Ascending aorta (tissue), 2 donors: ENCODE measurements at regions not wholly inside any gene's neighbourhood (a gene's known extent, or its start where the extent isn't known, plus 50 kb on each side); places are given as distances from the start of the nearest gene placed in this dataset.

ENCODE experiments used
- DNase-seq, 2 donors: peaks; one replicate each; pipeline ENCODE4 v3.0.0-alpha.2; 2019; ENCODE audit warnings: low spot score in 2 of 2
- H3K27ac ChIP-seq, 2 donors: fragments of 200-600 bp; sonication (generic); one replicate each; pipeline ENCODE4 v1.5.1; 2016 to 2017; ENCODE audit warnings: mild to moderate bottlenecking in 1 of 2
- H3K27me3 ChIP-seq: fragments of 200-600 bp; sonication (generic); one replicate; pipeline ENCODE4 v1.5.1; 2017
- H3K36me3 ChIP-seq, 2 donors: fragments of 200-600 bp; sonication (generic); one replicate each; pipeline ENCODE4 v1.5.1; 2016
- H3K4me1 ChIP-seq, 2 donors: fragments of 200-600 bp; sonication (generic); one replicate each; pipeline ENCODE4 v1.5.1; 2016 to 2017; ENCODE audit warnings: mild to moderate bottlenecking in 1 of 2
- H3K4me3 ChIP-seq, 2 donors: fragments of 200-600 bp; sonication (generic); one replicate each; pipeline ENCODE4 v1.5.1; 2016 to 2017; ENCODE audit warnings: mild to moderate bottlenecking in 1 of 2
- H3K9me3 ChIP-seq, 2 donors: fragments of 200-600 bp; sonication (generic); one replicate each; pipeline ENCODE4 v1.5.1; 2016
- CTCF ChIP-seq, 3 experiments: fragments of 200-600 bp in 2 of 3; fragments of 450-650 bp in 1 of 3; sonication (generic) in 2 of 3; IDR thresholded peaks; one replicate each; pipeline ENCODE4 v1.5.1; 2016 to 2019; ENCODE audit warnings: antibody characterized with exemption in 3 of 3, mild to moderate bottlenecking in 1 of 3, moderate library complexity in 1 of 3
- intact Hi-C: fragments of 100-400 bp; cut with DNase I; formaldehyde crosslinking; loops from one replicate; pipeline ENCODE4 v1.15.1; 2023

- H3K9me3 ChIP-seq = no peaks in the 10 kb centered on the region
- intact Hi-C loops = no loop called here
- H3K4me1 ChIP-seq = no peaks in the 10 kb centered on the region
- H3K27me3 ChIP-seq = no peaks in the 10 kb centered on the region
- no peak for DNase-seq
- no peak for TF ChIP-seq CTCF (IDR thresholded peaks at IDR 0.05)
- H3K36me3 ChIP-seq = no peaks in the 10 kb centered on the region
- no peak overlapping the region for H3K4me3 ChIP-seq
- no peak overlapping the region for H3K27ac ChIP-seq
Measured at GRCh38 chr14:84112589-84112988, 1417.4 kb upstream of the FLRT2 start.

DNA sequence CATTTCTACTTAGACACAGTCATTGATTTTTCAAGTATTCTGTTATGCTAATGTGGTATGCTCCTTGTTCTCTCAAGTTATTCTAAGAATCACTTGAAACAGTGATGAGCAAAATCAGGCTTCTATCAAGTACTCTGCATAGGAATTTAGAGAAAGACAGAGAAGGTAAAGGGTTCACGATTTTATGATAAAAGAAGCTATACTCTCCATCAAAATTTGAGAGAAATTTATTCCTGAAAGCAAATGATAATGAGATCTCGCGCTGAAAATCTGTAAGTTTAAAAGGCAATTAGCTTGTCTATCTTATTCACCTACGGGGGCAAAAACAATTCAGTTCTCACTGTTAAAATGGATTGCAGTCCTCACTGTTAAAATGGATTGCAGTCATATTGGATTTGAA lies 1404.3 kb upstream of the FLRT2 start:
- no peaks in the 10 kb centered on the region for H3K27me3 ChIP-seq
- no peak for DNase-seq
- H3K4me3 ChIP-seq = no peak overlapping the region
- no peak overlapping the region for H3K27ac ChIP-seq
- intact Hi-C loops = no loop called here
- no peak for TF ChIP-seq CTCF (IDR thresholded peaks at IDR 0.05)
- no peaks in the 10 kb centered on the region for H3K9me3 ChIP-seq
- no peaks in the 10 kb centered on the region for H3K36me3 ChIP-seq
- no peaks in the 10 kb centered on the region for H3K4me1 ChIP-seq

GRCh38 chr14:84127495-84127894 lies 1402.4 kb upstream of the FLRT2 start:
- no peak overlapping the region for H3K27ac ChIP-seq
- no peak overlapping the region for H3K4me3 ChIP-seq
- no peaks in the 10 kb centered on the region for H3K27me3 ChIP-seq
- H3K9me3 ChIP-seq = no peaks in the 10 kb centered on the region
- no peaks in the 10 kb centered on the region for H3K36me3 ChIP-seq
- intact Hi-C loops = no loop called here
- TF ChIP-seq CTCF (IDR thresholded peaks at IDR 0.05) = no peak
- H3K4me1 ChIP-seq = no peaks in the 10 kb centered on the region
- no peak for DNase-seq

DNA sequence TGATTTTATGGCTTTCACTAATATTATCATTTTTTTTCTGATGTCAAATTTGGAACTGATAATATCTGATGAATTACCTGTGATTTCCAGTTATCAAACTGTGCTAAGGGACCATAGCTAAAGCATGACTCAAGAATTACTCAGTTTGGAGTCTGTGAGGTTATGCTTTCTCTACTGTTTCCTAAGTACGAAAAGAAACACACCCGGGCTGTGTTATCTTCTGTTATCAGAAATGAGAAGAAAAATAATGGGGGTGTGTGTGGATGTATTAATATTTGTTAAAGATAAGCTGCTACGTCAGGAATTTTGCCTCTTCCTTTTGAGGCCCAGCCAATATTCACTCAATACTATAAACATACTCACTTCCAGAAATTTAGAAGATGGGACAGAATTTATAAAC lies 1401.9 kb upstream of the FLRT2 start:
- H3K4me1 ChIP-seq = no peaks in the 10 kb centered on the region
- intact Hi-C loops = no loop called here
- no peak for DNase-seq
- H3K4me3 ChIP-seq = no peak overlapping the region
- no peaks in the 10 kb centered on the region for H3K36me3 ChIP-seq
- H3K27me3 ChIP-seq = no peaks in the 10 kb centered on the region
- H3K27ac ChIP-seq = no peak overlapping the region
- H3K9me3 ChIP-seq = no peaks in the 10 kb centered on the region
- no peak for TF ChIP-seq CTCF (IDR thresholded peaks at IDR 0.05)

DNA sequence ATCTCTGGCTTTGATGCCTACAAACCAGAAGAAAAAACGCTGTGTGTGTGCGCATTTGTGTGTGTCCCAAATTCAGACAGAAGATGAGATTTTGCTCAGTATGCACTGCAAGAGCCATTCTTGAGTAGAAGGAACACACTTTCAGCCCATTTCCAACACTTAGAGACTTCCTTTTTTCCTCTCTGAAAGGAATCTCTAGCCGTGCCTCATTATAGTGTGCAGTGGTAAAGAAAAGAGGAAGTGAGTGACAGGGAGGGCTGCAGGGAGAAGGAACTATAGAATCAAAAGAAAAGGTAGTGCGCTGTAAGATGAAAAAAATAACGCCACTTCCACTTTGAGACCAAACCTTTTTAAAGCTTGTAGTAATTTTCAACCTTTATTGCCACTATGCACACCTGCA lies 1400.9 kb upstream of the FLRT2 start:
- no peaks in the 10 kb centered on the region for H3K4me1 ChIP-seq
- H3K27me3 ChIP-seq = no peaks in the 10 kb centered on the region
- no peak for TF ChIP-seq CTCF (IDR thresholded peaks at IDR 0.05)
- H3K9me3 ChIP-seq = no peaks in the 10 kb centered on the region
- DNase-seq = no peak
- no peaks in the 10 kb centered on the region for H3K36me3 ChIP-seq
- intact Hi-C loops = no loop called here
- no peak overlapping the region for H3K4me3 ChIP-seq
- no peak overlapping the region for H3K27ac ChIP-seq

DNA sequence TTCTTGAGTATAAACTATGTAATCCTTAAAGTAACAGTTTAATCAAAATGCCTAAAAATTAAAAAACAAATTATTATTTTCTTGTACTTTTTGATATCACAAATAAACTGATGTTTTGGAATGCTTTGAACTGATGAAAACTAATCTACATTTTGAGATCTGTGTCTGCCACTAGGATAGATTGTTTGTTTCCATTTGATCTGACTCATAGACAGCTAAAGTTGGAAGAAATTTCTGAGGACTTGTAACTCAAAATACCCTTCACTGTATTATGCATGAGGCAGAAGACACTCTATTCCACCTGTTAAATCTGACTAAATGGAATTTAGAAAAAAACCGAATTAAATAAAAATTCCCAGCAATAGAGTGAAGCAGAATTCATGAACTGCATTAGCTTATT lies 1400.0 kb upstream of the FLRT2 start:
- intact Hi-C loops = no loop called here
- no peaks in the 10 kb centered on the region for H3K9me3 ChIP-seq
- no peak overlapping the region for H3K4me3 ChIP-seq
- H3K27ac ChIP-seq = no peak overlapping the region
- DNase-seq = no peak
- TF ChIP-seq CTCF (IDR thresholded peaks at IDR 0.05) = no peak
- H3K4me1 ChIP-seq = no peaks in the 10 kb centered on the region
- no peaks in the 10 kb centered on the region for H3K27me3 ChIP-seq
- H3K36me3 ChIP-seq = no peaks in the 10 kb centered on the region
